Activated T-cell treated with anti-CD3 and anti-CD28 coated beads, Interleukin-2, amount 50 U/mL, for 1 hour (primary cell): ENCODE measurements at regions not wholly inside any gene's neighbourhood (a gene's known extent, or its start where the extent isn't known, plus 50 kb on each side); places are given as distances from the start of the nearest gene placed in this dataset.

Source experiments
- DNase-seq: peaks from one replicate; pipeline ENCODE4 v3.0.0-alpha.2; 2020

- DNase-seq: no peak
Observed at GRCh38 chr6:166046982-166047381, 120.7 kb downstream of the TBXT start.

- no peak for DNase-seq
Observed at GRCh38 chr6:166046226-166046625, 121.4 kb downstream of the TBXT start.

- DNase-seq: no peak
Observed at GRCh38 chr6:166045860-166046200, 121.8 kb downstream of the TBXT start.

GRCh38 chr6:166045173-166045859 is 122.3 kb downstream of the TBXT start:
- DNase-seq: no peak

- no peak for DNase-seq
Observed at GRCh38 chr6:166041277-166041676, 126.4 kb downstream of the TBXT start.

- no peak for DNase-seq
Observed at GRCh38 chr6:166040292-166040691, 127.4 kb downstream of the TBXT start.

GRCh38 chr6:166036316-166037095 is 131.1 kb downstream of the TBXT start:
- no peak for DNase-seq

GRCh38 chr6:166032366-166033200 is 135.1 kb downstream of the TBXT start:
- no peak for DNase-seq

GRCh38 chr6:166031275-166031674 is 136.4 kb downstream of the TBXT start:
- DNase-seq: no peak

GRCh38 chr6:166029506-166029905 is 138.1 kb downstream of the TBXT start:
- no peak for DNase-seq

GRCh38 chr6:166027761-166028160 is 139.9 kb downstream of the TBXT start:
- no peak for DNase-seq

- no peak for DNase-seq
Observed at GRCh38 chr6:166026586-166027126, 141.0 kb downstream of the TBXT start.

- no peak for DNase-seq
Observed at GRCh38 chr6:166025149-166025898, 142.3 kb downstream of the TBXT start.

- no peak for DNase-seq
Observed at GRCh38 chr6:166024252-166024651, 143.4 kb downstream of the TBXT start.

GRCh38 chr6:166023273-166023989 is 144.2 kb downstream of the TBXT start:
- no peak for DNase-seq

- no peak for DNase-seq
Observed at GRCh38 chr6:166021429-166021828, 146.2 kb downstream of the TBXT start.

GRCh38 chr6:166019214-166019613 is 148.4 kb downstream of the TBXT start:
- DNase-seq: no peak

GRCh38 chr6:166017032-166017635 is 150.5 kb downstream of the TBXT start:
- no peak for DNase-seq

- no peak for DNase-seq
Observed at GRCh38 chr6:166014966-166015365, 152.7 kb downstream of the TBXT start.

- no peak for DNase-seq
Observed at GRCh38 chr6:166010136-166010960, 157.3 kb downstream of the TBXT start.
